ENCODE measurements at regions not wholly inside any gene's neighbourhood (a gene's known extent, or its start where the extent isn't known, plus 50 kb on each side); places are given as distances from the start of the nearest gene placed in this dataset.

GRCh38 chr16:86202267-86202666 lies 303.3 kb downstream of the IRF8 start:
- no peak for FAIRE-seq

- no peak for FAIRE-seq
Observed at GRCh38 chr16:86202760-86203426, 303.9 kb downstream of the IRF8 start.

GRCh38 chr16:86203557-86204275 lies 304.8 kb downstream of the IRF8 start:
- FAIRE-seq, result no peak

- FAIRE-seq, result no peak
Observed at GRCh38 chr16:86205521-86206245, 304.6 kb upstream of the FOXF1 start.

GRCh38 chr16:86207350-86207749 lies 303.0 kb upstream of the FOXF1 start:
- FAIRE-seq, result no peak

- no peak for FAIRE-seq
Observed at GRCh38 chr16:86209202-86209601, 301.1 kb upstream of the FOXF1 start.

GRCh38 chr16:86210403-86211193 lies 299.7 kb upstream of the FOXF1 start:
- no peak for FAIRE-seq

- FAIRE-seq, result no peak
Observed at GRCh38 chr16:86211265-86211664, 299.1 kb upstream of the FOXF1 start.

GRCh38 chr16:86211800-86212199 lies 298.5 kb upstream of the FOXF1 start:
- no peak for FAIRE-seq

- no peak for FAIRE-seq
Observed at GRCh38 chr16:86212706-86213436, 297.5 kb upstream of the FOXF1 start.

- no peak for FAIRE-seq
Observed at GRCh38 chr16:86213437-86214205, 296.7 kb upstream of the FOXF1 start.

GRCh38 chr16:86214326-86215232 lies 295.7 kb upstream of the FOXF1 start:
- FAIRE-seq, result no peak

GRCh38 chr16:86215233-86215978 lies 294.9 kb upstream of the FOXF1 start:
- FAIRE-seq, result no peak

GRCh38 chr16:86215979-86216585 lies 294.2 kb upstream of the FOXF1 start:
- no peak for FAIRE-seq

GRCh38 chr16:86216591-86216990 lies 293.7 kb upstream of the FOXF1 start:
- FAIRE-seq, result no peak

GRCh38 chr16:86217001-86217890 lies 293.1 kb upstream of the FOXF1 start:
- no peak for FAIRE-seq

- no peak for FAIRE-seq
Observed at GRCh38 chr16:86217891-86218270, 292.4 kb upstream of the FOXF1 start.
